IMR-90 (cell line): ENCODE measurements at regions not wholly inside any gene's neighbourhood (a gene's known extent, or its start where the extent isn't known, plus 50 kb on each side); places are given as distances from the start of the nearest gene placed in this dataset.

Source experiments
- ATAC-seq: fragments of 200-7000 bp; cut with Tn5 transposase; 2 replicates; pipeline ENCODE4 v1.9.1; 2020; ENCODE audit warnings: low read depth, mild to moderate bottlenecking, moderate library complexity
- BruUV-seq: library from RNA; stranded (reverse); fragments of 400-500 nt; replicated peaks from 2 replicates; lab custom pipeline; 2021; lab: Mats Ljungman, UMichigan
- CTCF ChIA-PET: fragments of 300-600 bp; formaldehyde crosslinking; extraction: SDS; loops from one replicate; lab custom pipeline; 2021; ENCODE audit warnings: antibody characterized with exemption; lab: Yijun Ruan, JAX
- POLR2A ChIA-PET: fragments of 300-600 bp; sonication (Branson Sonifier 250); formaldehyde crosslinking; loops from one replicate; lab custom pipeline; 2022; ENCODE audit warnings: antibody characterized with exemption; ENCODE audit not compliant: unreplicated experiment; lab: Charles Lee
- DNase-seq: peaks from one replicate; pipeline ENCODE4 v3.0.0; 2013
- H2AFZ ChIP-seq: replicated peaks from 2 replicates; pipeline ENCODE3; 2013; ENCODE audit warnings: low read length, mild to moderate bottlenecking; ENCODE audit not compliant: poor library complexity
- H2AK5ac ChIP-seq: 2 replicates; pipeline ENCODE4 v1.6.1; 2013; ENCODE audit warnings: low read depth, low read length, inconsistent platforms
- H2AK9ac ChIP-seq: replicated peaks from 2 replicates; pipeline ENCODE3; 2013; ENCODE audit warnings: mild to moderate bottlenecking, low read depth, low read length, moderate library complexity; ENCODE audit not compliant: poor library complexity
- H2BK120ac ChIP-seq: 2 replicates; pipeline ENCODE4 v1.6.1; 2013; ENCODE audit warnings: low read depth, low read length, inconsistent platforms
- H2BK15ac ChIP-seq: 3 replicates; pipeline ENCODE4 v1.6.1; 2013; ENCODE audit warnings: low read depth, low read length, inconsistent platforms
- H2BK20ac ChIP-seq: 2 replicates; pipeline ENCODE4 v1.6.1; 2013; ENCODE audit warnings: low read depth, mild to moderate bottlenecking, inconsistent platforms, low read length, moderate library complexity
- H2BK5ac ChIP-seq: 2 replicates; pipeline ENCODE4 v1.6.1; 2013; ENCODE audit warnings: mild to moderate bottlenecking, low read depth, low read length, inconsistent platforms; ENCODE audit not compliant: poor library complexity, severe bottlenecking
- H3K14ac ChIP-seq: replicated peaks from 2 replicates; pipeline ENCODE4 v1.6.1; 2013; ENCODE audit warnings: low read depth, low read length, inconsistent platforms
- H3K18ac ChIP-seq: 2 replicates; pipeline ENCODE4 v1.6.1; 2013; ENCODE audit warnings: low read depth, low read length, control low read depth
- H3K23ac ChIP-seq: 2 replicates; pipeline ENCODE4 v1.6.1; 2013; ENCODE audit warnings: low read depth, low read length, inconsistent platforms
- H3K27ac ChIP-seq: 2 replicates; pipeline ENCODE4 v1.5.1; 2013; ENCODE audit warnings: mild to moderate bottlenecking, control low read depth, low read length; ENCODE audit not compliant: insufficient read depth
- H3K27me3 ChIP-seq: 2 replicates; pipeline ENCODE4 v1.6.1; 2013; ENCODE audit warnings: low read length; ENCODE audit not compliant: control insufficient read depth, insufficient read depth
- H3K36me3 ChIP-seq: 2 replicates; pipeline ENCODE4 v1.6.1; 2013; ENCODE audit warnings: low read length, mixed read lengths; ENCODE audit not compliant: control insufficient read depth, insufficient read depth
- H3K4ac ChIP-seq: 2 replicates; pipeline ENCODE4 v1.6.1; 2013; ENCODE audit warnings: low read depth, low read length, inconsistent platforms
- H3K4me1 ChIP-seq: 2 replicates; pipeline ENCODE4 v1.6.1; 2013; ENCODE audit warnings: low read length, mixed read lengths; ENCODE audit not compliant: control insufficient read depth, insufficient read depth
- H3K4me2 ChIP-seq: 2 replicates; pipeline ENCODE4 v1.6.1; 2013; ENCODE audit warnings: low read depth, mild to moderate bottlenecking, control low read depth, low read length, moderate library complexity
- H3K4me3 ChIP-seq: 2 replicates; pipeline ENCODE4 v1.5.1; 2013; ENCODE audit warnings: low read depth, mild to moderate bottlenecking, control low read depth, low read length, moderate library complexity; ENCODE audit not compliant: insufficient read depth
- H3K56ac ChIP-seq: 2 replicates; pipeline ENCODE4 v1.6.1; 2013; ENCODE audit warnings: low read length, inconsistent platforms; ENCODE audit not compliant: insufficient read depth; ENCODE audit errors: extremely low read depth
- H3K79me1 ChIP-seq, 2 experiments: 2 replicates each; pipeline ENCODE4 v1.6.1; 2013; ENCODE audit warnings: low read length in 2 of 2, inconsistent platforms in 1 of 2, low read depth in 1 of 2
- H3K9ac ChIP-seq: 2 replicates; pipeline ENCODE4 v1.6.1; 2013; ENCODE audit warnings: low read depth, low read length, control low read depth
- H3K9me1 ChIP-seq: 2 replicates; pipeline ENCODE4 v1.6.1; 2013; ENCODE audit warnings: low read length, inconsistent platforms; ENCODE audit not compliant: insufficient read depth
- H3K9me3 ChIP-seq: 2 replicates; pipeline ENCODE4 v1.6.1; 2013; ENCODE audit warnings: low read length; ENCODE audit not compliant: control insufficient read depth, insufficient read depth
- H4K20me1 ChIP-seq: 2 replicates; pipeline ENCODE4 v1.6.1; 2013; ENCODE audit warnings: low read length, inconsistent platforms; ENCODE audit not compliant: insufficient read depth
- H4K5ac ChIP-seq: 2 replicates; pipeline ENCODE4 v1.6.1; 2013; ENCODE audit warnings: mild to moderate bottlenecking, low read depth, low read length, control low read depth
- H4K8ac ChIP-seq, 2 experiments: 2 replicates each; pipeline ENCODE4 v1.6.1; 2013; ENCODE audit warnings: low read depth in 2 of 2, low read length in 2 of 2, control low read depth in 1 of 2, inconsistent platforms in 1 of 2
- H4K91ac ChIP-seq: 2 replicates; pipeline ENCODE4 v1.6.1; 2013; ENCODE audit warnings: low read depth, low read length, inconsistent platforms; ENCODE audit not compliant: insufficient read depth
- BHLHE40 ChIP-seq: fragments of 150-350 bp; IDR thresholded peaks from 2 replicates; pipeline ENCODE4 v1.6.1; 2016; ENCODE audit warnings: mild to moderate bottlenecking, low read depth, low read length
- CEBPB ChIP-seq: IDR thresholded peaks from 2 replicates; pipeline ENCODE4 v1.6.1; 2012; ENCODE audit warnings: low read depth, low read length, improper control_type of control experiment
- CHD1 ChIP-seq: IDR thresholded peaks from 2 replicates; pipeline ENCODE4 v1.6.1; 2012; ENCODE audit warnings: low read depth, low read length, improper control_type of control experiment
- ELK1 ChIP-seq: fragments of 150-350 bp; IDR thresholded peaks from 2 replicates; pipeline ENCODE4 v1.6.1; 2016; ENCODE audit warnings: low read depth, mild to moderate bottlenecking, low read length, moderate library complexity, borderline replicate concordance
- FOS ChIP-seq: fragments of 150-350 bp; IDR thresholded peaks from 2 replicates; pipeline ENCODE4 v1.6.1; 2016; ENCODE audit warnings: low read depth, low read length
- MAFK ChIP-seq: IDR thresholded peaks from 2 replicates; pipeline ENCODE4 v1.6.1; 2012; ENCODE audit warnings: low read depth, low read length, improper control_type of control experiment
- MAZ ChIP-seq: IDR thresholded peaks from 2 replicates; pipeline ENCODE4 v1.6.1; 2012; ENCODE audit warnings: low read depth, mild to moderate bottlenecking, low read length, improper control_type of control experiment, moderate library complexity, borderline replicate concordance
- MXI1 ChIP-seq: IDR thresholded peaks from 2 replicates; pipeline ENCODE4 v1.6.1; 2012; ENCODE audit warnings: low read depth, mild to moderate bottlenecking, low read length, moderate library complexity, borderline replicate concordance
- NFE2L2 ChIP-seq: fragments of 150-350 bp; IDR thresholded peaks from 2 replicates; pipeline ENCODE4 v1.6.1; 2016; ENCODE audit warnings: low read depth, mild to moderate bottlenecking, low read length
- POLR2A ChIP-seq: IDR thresholded peaks from 2 replicates; pipeline ENCODE4 v1.6.1; 2012; ENCODE audit warnings: mild to moderate bottlenecking, low read depth, low read length
- RAD21 ChIP-seq: IDR thresholded peaks from 2 replicates; pipeline ENCODE4 v1.6.1; 2012; ENCODE audit warnings: low read length, improper control_type of control experiment
- RCOR1 ChIP-seq: IDR thresholded peaks from 2 replicates; pipeline ENCODE4 v1.6.1; 2012; ENCODE audit warnings: mild to moderate bottlenecking, low read length, improper control_type of control experiment; ENCODE audit not compliant: insufficient replicate concordance
- SMC3 ChIP-seq: fragments of 150-350 bp; IDR thresholded peaks from 2 replicates; pipeline ENCODE4 v1.6.1; 2016; ENCODE audit warnings: low read depth, mild to moderate bottlenecking, antibody characterized with exemption, low read length, moderate library complexity
- WGBS, 2 experiments: methylation state at CpG; one replicate each; pipeline versions ENCODE4 v1.1.5 to v1.1.7; 2013; ENCODE audit warnings: missing lambda C conversion rate in 2 of 2; ENCODE audit not compliant: insufficient read length in 1 of 2; ENCODE audit errors: extremely low coverage in 2 of 2; 5-methylcytosine and 5-hydroxymethylcytosine counted together
- dilution Hi-C: fragments of 300-500 bp; cut with HindIII; formaldehyde crosslinking; loops from one replicate; pipeline ENCODE4 v1.14.3; 2018; ENCODE audit warnings: low sequenced_read_pairs; ENCODE audit not compliant: unreplicated experiment
- in situ Hi-C: fragments of 300-500 bp; cut with MboI; formaldehyde crosslinking; loops from 3 replicates; pipeline ENCODE4 v1.14.3; 2019; ENCODE audit warnings: low sequenced_read_pairs, inconsistent platforms, mixed read lengths
- intact Hi-C: fragments of 100-400 bp; cut with micrococcal nuclease; formaldehyde crosslinking; loops from 2 replicates; pipeline ENCODE4 v1.10.0; 2022
- TF ChIP-seq, protein P1 (sequence below): fragments of 150-350 bp; IDR thresholded peaks from 2 replicates; pipeline ENCODE4 v1.6.1; 2017; ENCODE audit warnings: mild to moderate bottlenecking, antibody characterized with exemption, low read length, low read depth
- TF ChIP-seq, protein P2 (sequence below): conservative IDR thresholded peaks from 2 replicates; pipeline ENCODE4 v1.5.1; 2012; ENCODE audit warnings: mild to moderate bottlenecking, low read depth, low read length, improper control_type of control experiment

GRCh38 chr2:215746226-215746886 is 267.0 kb downstream of the MREG start:
- no peak for TF ChIP-seq MAFK
- TF ChIP-seq, protein P1, sequence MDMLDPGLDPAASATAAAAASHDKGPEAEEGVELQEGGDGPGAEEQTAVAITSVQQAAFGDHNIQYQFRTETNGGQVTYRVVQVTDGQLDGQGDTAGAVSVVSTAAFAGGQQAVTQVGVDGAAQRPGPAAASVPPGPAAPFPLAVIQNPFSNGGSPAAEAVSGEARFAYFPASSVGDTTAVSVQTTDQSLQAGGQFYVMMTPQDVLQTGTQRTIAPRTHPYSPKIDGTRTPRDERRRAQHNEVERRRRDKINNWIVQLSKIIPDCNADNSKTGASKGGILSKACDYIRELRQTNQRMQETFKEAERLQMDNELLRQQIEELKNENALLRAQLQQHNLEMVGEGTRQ: no peak
- no peak for TF ChIP-seq NFE2L2
- TF ChIP-seq, protein P2, sequence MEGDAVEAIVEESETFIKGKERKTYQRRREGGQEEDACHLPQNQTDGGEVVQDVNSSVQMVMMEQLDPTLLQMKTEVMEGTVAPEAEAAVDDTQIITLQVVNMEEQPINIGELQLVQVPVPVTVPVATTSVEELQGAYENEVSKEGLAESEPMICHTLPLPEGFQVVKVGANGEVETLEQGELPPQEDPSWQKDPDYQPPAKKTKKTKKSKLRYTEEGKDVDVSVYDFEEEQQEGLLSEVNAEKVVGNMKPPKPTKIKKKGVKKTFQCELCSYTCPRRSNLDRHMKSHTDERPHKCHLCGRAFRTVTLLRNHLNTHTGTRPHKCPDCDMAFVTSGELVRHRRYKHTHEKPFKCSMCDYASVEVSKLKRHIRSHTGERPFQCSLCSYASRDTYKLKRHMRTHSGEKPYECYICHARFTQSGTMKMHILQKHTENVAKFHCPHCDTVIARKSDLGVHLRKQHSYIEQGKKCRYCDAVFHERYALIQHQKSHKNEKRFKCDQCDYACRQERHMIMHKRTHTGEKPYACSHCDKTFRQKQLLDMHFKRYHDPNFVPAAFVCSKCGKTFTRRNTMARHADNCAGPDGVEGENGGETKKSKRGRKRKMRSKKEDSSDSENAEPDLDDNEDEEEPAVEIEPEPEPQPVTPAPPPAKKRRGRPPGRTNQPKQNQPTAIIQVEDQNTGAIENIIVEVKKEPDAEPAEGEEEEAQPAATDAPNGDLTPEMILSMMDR: no peak
- no peak for TF ChIP-seq FOS
- TF ChIP-seq SMC3: no peak
- TF ChIP-seq RCOR1: no peak
- no peak for TF ChIP-seq CHD1
- TF ChIP-seq ELK1: no peak
- TF ChIP-seq MAZ: no peak
- no peak for TF ChIP-seq POLR2A
- TF ChIP-seq CEBPB: no peak
- no peak for TF ChIP-seq BHLHE40
- TF ChIP-seq RAD21: no peak
- TF ChIP-seq MXI1: no peak
- ChIA-PET POLR2A (no interaction called here), CTCF (no interaction called here)
- H3K56ac ChIP-seq: no peak overlapping the region
- peaks cover 15% of the 10 kb centered on the region; the same call in 1 of the 2 replicates for H3K9me1 ChIP-seq
- H4K20me1 ChIP-seq: no peaks in the 10 kb centered on the region
- no peak overlapping the region for H2AK9ac ChIP-seq
- H3K79me1 ChIP-seq: no peaks in the 10 kb centered on the region
- BruUV-seq: no TSS peak
- no peaks in the 10 kb centered on the region for H3K27me3 ChIP-seq
- dilution Hi-C loops (no loop called here), intact Hi-C loops (no loop called here), in situ Hi-C loops (no loop called here)
- no peaks in the 10 kb centered on the region for H3K9me3 ChIP-seq
- H2BK15ac ChIP-seq: peak overlapping the region; percentile 13; the same call in 1 of the 3 replicates
- no peak overlapping the region for H4K8ac ChIP-seq
- ATAC-seq (no peak), DNase-seq (no peak)
- no peak overlapping the region for H3K4me2 ChIP-seq
- H3K14ac ChIP-seq: no peak overlapping the region
- 85% methylated on average over 5 of the region's 9 CpGs; no CpG with 5 or more reads in 1 of the 2 experiments for WGBS, 2 experiments
- no peak overlapping the region for H3K9ac ChIP-seq
- H4K5ac ChIP-seq: no peak overlapping the region
- H3K27ac ChIP-seq: no peak overlapping the region
- H2BK120ac ChIP-seq: no peak overlapping the region
- no peak overlapping the region for H3K23ac ChIP-seq
- H4K91ac ChIP-seq: 0 out of 2 replicates have a peak overlapping the region, but pooled peaks have one; percentile 28
- H2BK20ac ChIP-seq: no peak overlapping the region; the same call in 1 of the 2 replicates
- H3K4ac ChIP-seq: peak overlapping the region; percentile 21; the same call in 1 of the 2 replicates
- H3K4me3 ChIP-seq: no peak overlapping the region
- H2AFZ ChIP-seq: no peak overlapping the region
- H3K4me1 ChIP-seq: peaks cover 9% of the 10 kb centered on the region
- no peaks in the 10 kb centered on the region for H3K36me3 ChIP-seq
- H2AK5ac ChIP-seq: peak overlapping the region; percentile 56; the same call in 1 of the 2 replicates
- no peak overlapping the region for H2BK5ac ChIP-seq
- no peak overlapping the region for H3K18ac ChIP-seq
